CD4-positive, alpha-beta T cell (primary cell): ENCODE measurements at regions not wholly inside any gene's neighbourhood (a gene's known extent, or its start where the extent isn't known, plus 50 kb on each side); places are given as distances from the start of the nearest gene placed in this dataset.

Source experiments
- ATAC-seq: fragments of 200-7000 bp; cut with Tn5 transposase; one replicate; pipeline ENCODE4 v1.10.0; 2022; ENCODE audit warnings: mild to moderate bottlenecking; ENCODE audit not compliant: poor library complexity
- CTCF ChIA-PET: fragments of 350-600 bp; sonication (Branson Sonifier 250); formaldehyde crosslinking; loops from one replicate; lab custom pipeline; 2021; ENCODE audit warnings: antibody characterized with exemption, inconsistent platforms; lab: Charles Lee
- POLR2A ChIA-PET: fragments of 350-600 bp; sonication (Branson Sonifier 250); formaldehyde crosslinking; loops from one replicate; lab custom pipeline; 2021; ENCODE audit warnings: antibody characterized with exemption, inconsistent platforms; lab: Charles Lee
- DNase-seq, 14 experiments: peaks; one replicate each; pipeline ENCODE4 v3.0.0-alpha.2; 2013 to 2020; ENCODE audit warnings: mixed read lengths in 2 of 14
- H3K27ac ChIP-seq, 2 donors: one replicate each; pipeline versions ENCODE4 v1.5.1 to v1.7.0; 2013; ENCODE audit warnings: low read length in 2 of 2, low read depth in 1 of 2, mild to moderate bottlenecking in 1 of 2
- H3K27me3 ChIP-seq, 2 experiments: 1 replicate in 1 of 2; 2 replicates in 1 of 2; pipeline versions ENCODE4 v1.6.1 to v1.7.0; 2013; ENCODE audit warnings: low read length in 2 of 2, control low read depth in 1 of 2, mild to moderate bottlenecking in 1 of 2, moderate library complexity in 1 of 2; ENCODE audit not compliant: insufficient read depth in 2 of 2, control insufficient read depth in 1 of 2
- H3K36me3 ChIP-seq: one replicate; pipeline ENCODE4 v1.6.1; 2013; ENCODE audit warnings: low read length, control low read depth; ENCODE audit not compliant: insufficient read depth
- H3K4me1 ChIP-seq: one replicate; pipeline ENCODE4 v1.6.1; 2013; ENCODE audit warnings: low read length, control low read depth; ENCODE audit not compliant: insufficient read depth
- H3K4me3 ChIP-seq: one replicate; pipeline ENCODE4 v1.5.1; 2013; ENCODE audit warnings: mild to moderate bottlenecking, low read length, moderate library complexity
- H3K9me3 ChIP-seq, 2 experiments: 1 replicate in 1 of 2; 2 replicates in 1 of 2; pipeline versions ENCODE4 v1.6.1 to v1.7.0; 2013; ENCODE audit warnings: low read length in 2 of 2, mild to moderate bottlenecking in 2 of 2, control low read depth in 1 of 2, moderate library complexity in 1 of 2; ENCODE audit not compliant: control insufficient read depth in 1 of 2, insufficient read depth in 1 of 2
- H3K27ac Mint-ChIP-seq: one replicate; pipeline ENCODE4 v1.8.0; 2020; ENCODE audit warnings: mixed read lengths
- H3K27me3 Mint-ChIP-seq: one replicate; pipeline ENCODE4 v1.8.0; 2021; ENCODE audit warnings: mixed read lengths
- H3K36me3 Mint-ChIP-seq: one replicate; pipeline ENCODE4 v1.8.0; 2021; ENCODE audit warnings: low read depth, mixed read lengths
- H3K4me1 Mint-ChIP-seq: one replicate; pipeline ENCODE4 v1.8.0; 2021; ENCODE audit warnings: low read depth, mixed read lengths
- H3K4me3 Mint-ChIP-seq: one replicate; pipeline ENCODE4 v1.8.0; 2020; ENCODE audit warnings: mild to moderate bottlenecking, mixed read lengths
- H3K9me3 Mint-ChIP-seq: one replicate; pipeline ENCODE4 v1.8.0; 2020; ENCODE audit warnings: mixed read lengths
- intact Hi-C, 2 experiments: fragments of 100-400 bp; cut with DNase I in 1 of 2; cut with micrococcal nuclease in 1 of 2; formaldehyde crosslinking; loops; one replicate each; pipeline versions ENCODE4 v1.15.1 to v1.9.0; 2023 to 2025; cut with DNase I, micrococcal nuclease
- TF ChIP-seq, protein P1 (sequence below): fragments of 200-600 bp; IDR thresholded peaks from one replicate; pipeline ENCODE4 v1.8.0; 2022; ENCODE audit warnings: antibody characterized with exemption, mild to moderate bottlenecking

DNA sequence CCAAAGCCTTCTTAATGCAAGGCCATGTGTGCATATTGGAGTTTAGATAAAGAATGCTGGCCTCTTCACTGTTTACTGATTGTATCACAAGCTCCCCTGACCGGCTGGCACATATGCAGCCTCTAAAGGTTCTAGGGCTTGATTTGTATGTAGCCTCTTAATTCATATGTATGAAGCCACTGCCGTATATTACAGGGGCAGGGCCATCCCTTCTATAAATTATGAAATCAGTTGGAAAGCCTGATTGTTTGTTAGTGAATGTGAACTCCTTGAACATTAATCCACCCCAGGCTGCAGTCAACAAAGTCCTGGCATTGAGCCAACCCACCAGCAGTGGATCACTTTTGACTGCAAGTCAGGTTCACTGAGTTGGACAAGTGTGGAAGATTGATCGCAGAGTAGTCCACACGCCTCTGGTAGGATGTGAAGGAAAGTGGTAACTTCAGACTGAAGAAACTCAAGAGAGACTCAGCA, 61.6 kb upstream of the PARD3B start:
- H3K4me1 Mint-ChIP-seq, result no peaks in the 10 kb centered on the region
- no peak overlapping the region for H3K27ac Mint-ChIP-seq
- intact Hi-C loops, result no loop called here
- no peak overlapping the region for H3K4me3 ChIP-seq
- ChIA-PET CTCF (no interaction called here), POLR2A (no interaction called here)
- H3K27me3 ChIP-seq, result no peaks in the 10 kb centered on the region
- TF ChIP-seq, protein P1, sequence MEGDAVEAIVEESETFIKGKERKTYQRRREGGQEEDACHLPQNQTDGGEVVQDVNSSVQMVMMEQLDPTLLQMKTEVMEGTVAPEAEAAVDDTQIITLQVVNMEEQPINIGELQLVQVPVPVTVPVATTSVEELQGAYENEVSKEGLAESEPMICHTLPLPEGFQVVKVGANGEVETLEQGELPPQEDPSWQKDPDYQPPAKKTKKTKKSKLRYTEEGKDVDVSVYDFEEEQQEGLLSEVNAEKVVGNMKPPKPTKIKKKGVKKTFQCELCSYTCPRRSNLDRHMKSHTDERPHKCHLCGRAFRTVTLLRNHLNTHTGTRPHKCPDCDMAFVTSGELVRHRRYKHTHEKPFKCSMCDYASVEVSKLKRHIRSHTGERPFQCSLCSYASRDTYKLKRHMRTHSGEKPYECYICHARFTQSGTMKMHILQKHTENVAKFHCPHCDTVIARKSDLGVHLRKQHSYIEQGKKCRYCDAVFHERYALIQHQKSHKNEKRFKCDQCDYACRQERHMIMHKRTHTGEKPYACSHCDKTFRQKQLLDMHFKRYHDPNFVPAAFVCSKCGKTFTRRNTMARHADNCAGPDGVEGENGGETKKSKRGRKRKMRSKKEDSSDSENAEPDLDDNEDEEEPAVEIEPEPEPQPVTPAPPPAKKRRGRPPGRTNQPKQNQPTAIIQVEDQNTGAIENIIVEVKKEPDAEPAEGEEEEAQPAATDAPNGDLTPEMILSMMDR, result no peak
- ATAC-seq (no peak), DNase-seq (no peak)
- no peak overlapping the region for H3K27ac ChIP-seq
- no peak overlapping the region for H3K4me3 Mint-ChIP-seq
- H3K9me3 Mint-ChIP-seq, result no peaks in the 10 kb centered on the region
- no peaks in the 10 kb centered on the region for H3K4me1 ChIP-seq
- no peaks in the 10 kb centered on the region for H3K9me3 ChIP-seq
- H3K27me3 Mint-ChIP-seq, result peaks cover 5% of the 10 kb centered on the region
- no peaks in the 10 kb centered on the region for H3K36me3 Mint-ChIP-seq
- no peaks in the 10 kb centered on the region for H3K36me3 ChIP-seq

DNA sequence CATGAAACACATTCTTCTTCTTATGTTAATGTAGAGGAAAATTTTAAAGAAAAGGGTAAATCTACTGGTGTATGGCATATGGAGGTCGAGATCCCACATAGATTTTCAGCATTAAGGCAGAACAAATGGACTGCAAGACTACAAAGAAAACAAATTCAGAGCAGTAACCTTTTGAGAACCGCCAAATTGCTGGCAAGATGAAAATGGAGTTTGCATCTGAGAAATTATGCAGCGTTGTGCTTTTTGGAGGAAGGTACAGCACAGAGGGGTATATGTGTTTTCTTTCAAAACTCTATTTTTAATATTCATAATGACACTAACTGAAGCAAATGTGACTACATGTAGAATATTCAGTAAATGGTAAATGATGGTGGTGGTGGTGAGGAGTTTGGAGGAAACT, 59.0 kb upstream of the PARD3B start:
- Mint-ChIP-seq H3K27me3 (peaks cover 9% of the 10 kb centered on the region), H3K36me3 (no peaks in the 10 kb centered on the region), H3K4me3 (no peak overlapping the region), H3K9me3 (no peaks in the 10 kb centered on the region), H3K27ac (no peak overlapping the region), H3K4me1 (no peaks in the 10 kb centered on the region)
- intact Hi-C loops, result no loop called here
- Histone ChIP-seq H3K9me3 (no peaks in the 10 kb centered on the region), H3K27ac (no peak overlapping the region), H3K4me1 (no peaks in the 10 kb centered on the region), H3K27me3 (peaks cover 0 to 6% of the 10 kb centered on the region in 2 experiments), H3K4me3 (no peak overlapping the region), H3K36me3 (no peaks in the 10 kb centered on the region)
- POLR2A ChIA-PET, result no interaction called here
- CTCF ChIA-PET, result interaction anchor here (0.6 kb wide), 1 partner anchor 9 kb away, joined by 5 read pairs; no protein-coding TSS in a partner anchor
- TF ChIP-seq, protein P1, result no peak
- ATAC-seq, result no peak
- DNase-seq, result no peak

DNA sequence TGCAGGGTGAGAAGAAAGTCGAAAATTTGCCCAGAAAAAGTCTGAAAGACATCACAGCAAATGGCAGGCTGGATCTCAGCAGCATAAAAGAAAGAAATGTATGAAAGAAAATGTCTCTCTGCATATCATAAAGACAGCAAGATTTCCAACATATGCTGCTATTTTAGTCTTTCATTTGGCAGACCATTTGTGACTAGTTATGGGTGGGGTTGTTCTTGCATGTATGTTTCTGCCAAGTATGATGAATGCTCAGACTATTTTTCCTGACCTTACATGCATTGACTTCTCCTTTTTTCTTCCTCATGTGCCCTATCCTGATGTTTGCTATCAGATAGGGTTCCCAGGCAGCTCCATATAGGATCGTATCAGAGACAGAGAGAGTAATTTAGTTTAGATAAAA, 58.5 kb upstream of the PARD3B start:
- H3K27ac ChIP-seq, result no peak overlapping the region
- no peak overlapping the region for H3K4me3 ChIP-seq
- Mint-ChIP-seq H3K9me3 (no peaks in the 10 kb centered on the region), H3K36me3 (no peaks in the 10 kb centered on the region), H3K27me3 (peaks cover 9% of the 10 kb centered on the region), H3K4me3 (no peak overlapping the region), H3K27ac (no peak overlapping the region), H3K4me1 (no peaks in the 10 kb centered on the region)
- TF ChIP-seq, protein P1, result no peak
- no peaks in the 10 kb centered on the region for H3K4me1 ChIP-seq
- ChIA-PET POLR2A (no interaction called here), CTCF (no interaction called here)
- peaks cover 0 to 6% of the 10 kb centered on the region in 2 experiments for H3K27me3 ChIP-seq
- DNase-seq, result no peak
- H3K36me3 ChIP-seq, result no peaks in the 10 kb centered on the region
- H3K9me3 ChIP-seq, result no peaks in the 10 kb centered on the region
- intact Hi-C loops, result no loop called here
- no peak for ATAC-seq
